Ecto neural progenitor cell (in vitro differentiated cells): ENCODE measurements at regions not wholly inside any gene's neighbourhood (a gene's known extent, or its start where the extent isn't known, plus 50 kb on each side); places are given as distances from the start of the nearest gene placed in this dataset.
A peak's percentile ranks its signal among the peaks of the same experiment; 100 is the strongest.

Source experiments
- DNase-seq: peaks from one replicate; pipeline ENCODE4 v3.0.0-alpha.2; 2018; ENCODE audit warnings: low spot score

- DNase-seq, result no peak
These were observed 349.0 kb downstream of the TBC1D4 start for GRCh38 chr13:75132701-75133695.

GRCh38 chr13:75129331-75129730, 352.6 kb downstream of the TBC1D4 start:
- DNase-seq, result no peak

- DNase-seq, result no peak
These were observed 357.6 kb downstream of the TBC1D4 start for GRCh38 chr13:75124415-75124814.

- no peak for DNase-seq
These were observed 358.5 kb downstream of the TBC1D4 start for GRCh38 chr13:75123428-75123827.

- DNase-seq, result no peak
These were observed 361.9 kb downstream of the TBC1D4 start for GRCh38 chr13:75120085-75120484.

GRCh38 chr13:75115171-75115570, 366.8 kb downstream of the TBC1D4 start:
- no peak for DNase-seq

GRCh38 chr13:75103976-75104375, 378.0 kb downstream of the TBC1D4 start:
- DNase-seq, result no peak

- peak; percentile 67 for DNase-seq
These were observed 379.8 kb downstream of the TBC1D4 start for GRCh38 chr13:75102001-75102716.

- DNase-seq, result no peak
These were observed 380.6 kb downstream of the TBC1D4 start for GRCh38 chr13:75101348-75101747.

GRCh38 chr13:75092143-75092542, 389.8 kb downstream of the TBC1D4 start:
- no peak for DNase-seq

- no peak for DNase-seq
These were observed 390.3 kb downstream of the TBC1D4 start for GRCh38 chr13:75091718-75092117.

- DNase-seq, result no peak
These were observed 390.9 kb downstream of the TBC1D4 start for GRCh38 chr13:75090872-75091615.

- no peak for DNase-seq
These were observed 393.1 kb downstream of the TBC1D4 start for GRCh38 chr13:75088915-75089314.

- DNase-seq, result no peak
These were observed 402.7 kb downstream of the TBC1D4 start for GRCh38 chr13:75079226-75079625.

GRCh38 chr13:75076476-75076875, 405.5 kb downstream of the TBC1D4 start:
- no peak for DNase-seq

- DNase-seq, result no peak
These were observed 408.2 kb downstream of the TBC1D4 start for GRCh38 chr13:75073786-75074185.

- DNase-seq, result no peak
These were observed 409.1 kb downstream of the TBC1D4 start for GRCh38 chr13:75072891-75073290.

GRCh38 chr13:75072368-75072767, 409.6 kb downstream of the TBC1D4 start:
- no peak for DNase-seq

GRCh38 chr13:75071796-75072195, 410.2 kb downstream of the TBC1D4 start:
- no peak for DNase-seq

- DNase-seq, result no peak
These were observed 410.6 kb downstream of the TBC1D4 start for GRCh38 chr13:75071395-75071794.

- DNase-seq, result no peak
These were observed 420.1 kb downstream of the TBC1D4 start for GRCh38 chr13:75061909-75062308.

GRCh38 chr13:75055296-75055695, 426.7 kb downstream of the TBC1D4 start:
- no peak for DNase-seq
